ENCODE measurements at regions not wholly inside any gene's neighbourhood (a gene's known extent, or its start where the extent isn't known, plus 50 kb on each side); places are given as distances from the start of the nearest gene placed in this dataset.

GRCh38 chr11:119496469-119496868, 73.5 kb upstream of the THY1 start:
- no peaks in the 10 kb centered on the region for H3K9me3 Mint-ChIP-seq
- no peak for TF ChIP-seq CTCF (conservative IDR thresholded peaks at IDR 0.05)
- no peak overlapping the region for H3K27ac Mint-ChIP-seq (ENCODE audit: unreplicated experiment)
- H3K36me3 Mint-ChIP-seq (ENCODE audit: low read depth), result no peaks in the 10 kb centered on the region
- no peak overlapping the region for H3K4me3 Mint-ChIP-seq
- peaks cover 5% of the 10 kb centered on the region for H3K4me1 Mint-ChIP-seq
- no peak for DNase-seq (ENCODE audit: low read depth, low spot score)
- H3K27me3 Mint-ChIP-seq (ENCODE audit: low read depth), result peaks cover 23% of the 10 kb centered on the region

GRCh38 chr11:119493712-119494111, 70.7 kb upstream of the THY1 start:
- no peak for DNase-seq (ENCODE audit: low read depth, low spot score)
- H3K4me3 Mint-ChIP-seq, result no peak overlapping the region
- H3K36me3 Mint-ChIP-seq (ENCODE audit: low read depth), result no peaks in the 10 kb centered on the region
- peaks cover 6% of the 10 kb centered on the region for H3K27me3 Mint-ChIP-seq (ENCODE audit: low read depth)
- H3K27ac Mint-ChIP-seq (ENCODE audit: unreplicated experiment), result no peak overlapping the region
- H3K9me3 Mint-ChIP-seq, result no peaks in the 10 kb centered on the region
- H3K4me1 Mint-ChIP-seq, result peaks cover 4% of the 10 kb centered on the region
- no peak for TF ChIP-seq CTCF (conservative IDR thresholded peaks at IDR 0.05)

DNA sequence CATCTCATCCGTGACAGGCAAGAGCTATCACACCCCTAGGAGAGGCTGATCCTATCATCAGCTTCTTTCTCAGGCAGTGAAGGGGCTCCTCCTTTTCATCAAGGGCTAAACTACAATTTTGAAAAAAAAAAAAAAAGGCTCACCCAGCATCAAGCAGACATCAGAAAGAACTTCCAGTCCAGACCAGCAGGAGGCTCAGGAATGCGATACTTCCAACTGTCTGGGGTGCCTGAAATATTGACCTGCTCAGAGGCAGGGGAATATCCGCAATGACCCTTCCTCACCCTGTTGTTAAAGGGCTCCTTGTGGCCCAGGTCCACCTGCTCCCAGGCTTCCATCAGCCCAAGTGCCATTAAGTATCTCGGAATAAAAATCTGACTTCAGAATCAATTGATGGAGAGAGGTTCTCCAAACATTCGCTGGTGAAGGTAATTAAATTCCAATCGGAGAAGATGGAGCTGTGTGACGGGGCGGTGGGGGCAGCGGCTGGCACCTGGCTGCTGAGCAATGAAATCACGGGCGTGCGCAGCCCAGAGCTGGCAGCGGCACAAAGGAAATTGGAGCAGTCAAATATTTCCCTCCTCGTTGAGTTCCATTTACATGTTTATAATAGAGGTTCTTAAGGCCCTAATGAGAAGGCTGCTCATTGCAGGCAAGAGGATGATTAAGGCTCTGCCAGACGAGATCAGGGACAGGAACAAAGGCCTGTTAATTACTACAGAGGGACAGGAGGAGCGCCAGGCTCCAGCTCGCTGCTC, 69.0 kb upstream of the THY1 start:
- no peaks in the 10 kb centered on the region for H3K36me3 Mint-ChIP-seq (ENCODE audit: low read depth)
- peak; percentile 54 for TF ChIP-seq CTCF (conservative IDR thresholded peaks at IDR 0.05)
- no peak overlapping the region for H3K4me3 Mint-ChIP-seq
- H3K27ac Mint-ChIP-seq (ENCODE audit: unreplicated experiment), result no peak overlapping the region
- H3K9me3 Mint-ChIP-seq, result no peaks in the 10 kb centered on the region
- peaks cover 4% of the 10 kb centered on the region for H3K27me3 Mint-ChIP-seq (ENCODE audit: low read depth)
- DNase-seq (ENCODE audit: low read depth, low spot score), result no peak
- peaks cover 4% of the 10 kb centered on the region for H3K4me1 Mint-ChIP-seq

DNA sequence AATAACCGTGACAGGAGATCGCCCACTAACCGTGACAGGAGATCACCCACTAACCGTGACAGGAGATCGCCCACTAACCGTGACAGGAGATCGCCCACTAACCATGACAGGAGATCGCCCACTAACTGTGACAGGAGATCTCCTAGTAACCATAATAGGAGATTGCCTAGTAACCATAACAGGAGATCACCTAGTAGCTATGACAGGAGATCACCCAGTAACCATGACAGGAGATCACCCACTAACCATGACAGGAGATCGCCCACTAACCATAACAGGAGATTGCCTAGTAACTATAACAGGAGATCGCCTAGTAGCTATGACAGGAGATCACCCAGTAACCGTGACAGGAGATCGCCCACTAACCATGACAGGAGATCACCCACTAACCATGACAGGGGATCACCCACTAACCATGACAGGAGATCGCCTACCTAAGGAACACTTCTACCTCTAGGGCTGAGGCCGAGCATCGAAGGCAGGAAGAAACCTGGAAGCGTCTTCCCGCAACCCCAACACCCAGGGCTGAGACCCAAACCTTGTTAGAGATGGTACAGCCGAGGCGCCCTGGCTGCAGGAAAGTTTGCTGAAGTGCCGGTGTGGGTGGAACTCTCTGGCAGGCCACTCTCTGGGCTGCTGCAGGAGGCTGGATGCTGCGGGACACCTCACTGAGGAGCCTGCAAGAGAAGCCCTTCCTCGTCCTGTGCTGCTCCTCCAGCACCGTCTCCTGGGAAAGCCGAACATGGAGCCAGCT, 67.5 kb upstream of the THY1 start:
- Mint-ChIP-seq H3K36me3 (ENCODE audit: low read depth) (no peaks in the 10 kb centered on the region), H3K4me3 (no peak overlapping the region), H3K27ac (ENCODE audit: unreplicated experiment) (no peak overlapping the region), H3K27me3 (ENCODE audit: low read depth) (peaks cover 6% of the 10 kb centered on the region), H3K4me1 (peaks cover 1% of the 10 kb centered on the region), H3K9me3 (no peaks in the 10 kb centered on the region)
- TF ChIP-seq CTCF (conservative IDR thresholded peaks at IDR 0.05), result no peak
- DNase-seq (ENCODE audit: low read depth, low spot score), result no peak

- H3K4me3 Mint-ChIP-seq, result no peak overlapping the region
- peaks cover 10% of the 10 kb centered on the region for H3K4me1 Mint-ChIP-seq
- no peak for DNase-seq (ENCODE audit: low read depth, low spot score)
- H3K36me3 Mint-ChIP-seq (ENCODE audit: low read depth), result no peaks in the 10 kb centered on the region
- H3K27ac Mint-ChIP-seq (ENCODE audit: unreplicated experiment), result no peak overlapping the region
- no peaks in the 10 kb centered on the region for H3K9me3 Mint-ChIP-seq
- TF ChIP-seq CTCF (conservative IDR thresholded peaks at IDR 0.05), result no peak
- peaks cover 2% of the 10 kb centered on the region for H3K27me3 Mint-ChIP-seq (ENCODE audit: low read depth)
Observed at GRCh38 chr11:119489087-119489486, 66.1 kb upstream of the THY1 start.

Data from neural crest cell (in vitro differentiated cells).